NK-92 treated with Interleukin-12 subunit alpha and Interleukin-12 subunit beta, amount 100 ng/mL, for 24 hours (cell line): ENCODE measurements at regions not wholly inside any gene's neighbourhood (a gene's known extent, or its start where the extent isn't known, plus 50 kb on each side); places are given as distances from the start of the nearest gene placed in this dataset.

Experiments used
- DNase-seq: peaks from one replicate; lab custom pipeline; 2025; lab: John Stamatoyannopoulos, UW

DNA sequence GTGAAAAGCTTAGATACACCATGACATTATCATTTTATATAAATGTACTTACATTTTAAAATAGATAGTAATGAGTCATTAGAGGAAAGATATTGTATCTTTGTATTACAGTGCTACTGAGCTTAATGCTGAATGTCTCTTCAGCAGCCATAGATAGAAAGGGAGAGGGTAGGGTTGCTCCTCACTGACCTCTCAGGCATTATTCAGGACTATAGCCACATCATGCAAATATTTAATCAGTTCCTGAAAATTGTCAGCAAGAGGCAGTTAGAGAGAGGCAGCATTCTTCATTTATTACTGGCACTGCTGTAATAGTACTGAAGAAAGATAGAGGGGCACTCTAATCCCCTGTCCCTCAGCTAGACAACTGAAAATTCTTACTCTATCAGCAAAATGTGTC is 242.0 kb upstream of the TANK start:
- no peak for DNase-seq

DNA sequence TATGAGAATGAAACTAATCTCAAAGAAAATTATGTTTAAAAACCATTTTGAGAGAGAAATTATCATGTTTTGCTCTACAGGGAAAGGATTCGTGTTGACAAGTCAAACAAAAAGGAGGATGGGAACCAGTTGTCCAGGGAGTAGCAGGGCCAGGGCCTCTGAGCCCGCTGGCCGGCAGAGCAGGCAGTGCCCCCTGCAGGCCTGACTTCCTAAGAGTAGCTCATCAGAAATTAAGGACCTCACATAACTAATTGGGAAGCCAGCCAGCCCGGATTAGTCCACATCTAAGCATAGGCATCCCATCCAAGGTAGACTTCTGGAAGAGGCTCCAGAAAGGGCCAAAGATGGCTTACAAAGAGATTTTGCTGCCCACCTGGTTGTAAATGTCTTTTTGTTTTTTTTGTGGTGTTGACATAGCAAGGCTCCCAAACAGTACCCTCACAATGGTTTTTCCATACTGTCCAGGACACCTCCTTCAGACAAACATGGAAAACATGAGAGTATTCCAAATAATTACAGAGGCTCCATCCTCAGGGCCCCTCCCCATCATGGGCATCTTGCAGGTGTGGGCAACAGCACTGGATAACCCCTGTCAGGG is 241.2 kb upstream of the TANK start:
- no peak for DNase-seq

DNA sequence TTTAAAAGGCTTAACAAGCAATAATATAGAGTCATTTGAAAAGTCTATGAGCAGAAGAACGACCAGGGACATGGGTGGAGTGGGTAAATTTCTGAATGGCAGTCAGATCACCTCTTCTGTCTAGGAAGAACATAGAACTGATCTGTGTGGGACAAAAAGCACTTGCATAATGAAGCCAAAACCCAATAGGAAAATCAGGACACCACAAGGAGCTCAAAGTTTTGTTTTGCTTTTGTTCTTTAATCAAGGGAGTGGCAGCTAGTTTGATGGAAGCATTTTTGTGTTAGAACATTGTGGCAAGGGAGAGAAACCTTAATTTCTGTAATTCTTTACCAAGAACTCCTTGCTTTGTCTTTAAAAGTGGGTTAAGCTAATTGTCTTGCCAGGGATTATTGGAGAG is 240.2 kb upstream of the TANK start:
- DNase-seq: no peak

DNA sequence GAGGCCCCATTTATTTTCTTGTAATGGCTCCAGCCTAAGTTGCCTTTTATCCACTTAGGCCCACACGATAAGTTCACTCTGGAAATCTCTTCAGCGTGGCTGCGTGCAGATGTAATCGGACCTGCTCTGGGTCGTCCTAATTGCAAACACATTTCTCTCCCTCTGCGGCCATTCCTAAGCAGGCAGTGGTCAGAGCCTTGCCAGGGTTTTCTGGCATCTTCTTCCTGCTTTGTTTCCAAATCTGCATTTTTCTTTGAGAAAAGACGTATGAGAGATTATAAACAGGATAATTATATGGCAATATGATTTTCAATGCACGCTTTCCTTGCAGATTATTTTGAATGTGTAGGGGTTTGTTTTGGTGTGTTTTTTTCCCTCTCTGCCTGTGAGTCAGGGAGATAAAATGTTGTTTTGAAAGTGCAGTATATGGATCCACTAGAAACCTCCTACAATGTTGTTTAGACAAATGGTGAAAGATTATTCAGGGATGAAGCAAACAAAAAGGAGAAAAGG is 239.4 kb upstream of the TANK start:
- DNase-seq: no peak

DNA sequence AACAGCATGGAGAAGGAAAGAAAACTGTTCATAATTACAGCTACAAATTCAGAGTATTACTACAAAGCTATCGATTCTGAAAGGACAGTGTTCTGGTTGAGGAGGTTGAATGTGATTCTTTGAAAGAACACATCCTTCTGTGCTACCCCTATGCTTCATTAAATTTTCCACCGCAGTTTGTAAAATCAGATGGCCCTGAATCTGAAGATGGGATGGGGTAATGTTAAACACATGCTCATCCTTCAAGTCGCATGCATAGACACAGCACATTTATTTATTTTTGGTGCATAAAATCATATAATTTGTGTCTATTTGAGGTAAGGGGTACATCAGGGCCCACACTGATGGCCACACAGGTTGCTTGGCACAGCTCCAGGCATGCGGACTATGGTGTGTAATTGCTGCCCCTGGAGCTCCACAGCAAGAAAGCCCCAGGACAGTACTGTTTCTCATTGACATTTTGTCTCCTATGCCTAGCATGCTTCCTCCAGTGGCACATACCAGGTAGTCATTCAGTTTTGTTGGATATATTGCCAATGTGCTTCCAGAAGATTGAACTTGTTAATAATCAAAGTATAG is 238.8 kb upstream of the TANK start:
- DNase-seq: no peak

DNA sequence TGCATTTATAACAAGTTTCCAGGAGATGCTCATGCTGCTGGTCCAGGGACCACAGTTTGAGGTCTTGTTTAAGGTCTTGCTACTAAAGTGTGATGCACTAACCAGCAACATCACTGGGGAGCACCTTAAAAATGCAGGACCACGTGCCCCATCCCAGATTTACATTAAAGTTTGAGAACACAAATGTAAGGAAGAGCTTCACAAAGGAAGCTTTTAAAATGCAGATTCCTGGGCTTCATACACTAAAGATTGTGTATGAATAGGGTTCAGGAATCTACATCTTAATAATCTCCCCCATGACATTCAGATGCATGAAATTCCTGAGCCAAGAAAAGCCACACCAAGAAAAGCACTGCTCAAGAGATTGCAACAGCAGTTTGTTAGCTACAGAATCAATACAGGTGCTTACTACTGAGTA is 235.3 kb upstream of the TANK start:
- no peak for DNase-seq

DNA sequence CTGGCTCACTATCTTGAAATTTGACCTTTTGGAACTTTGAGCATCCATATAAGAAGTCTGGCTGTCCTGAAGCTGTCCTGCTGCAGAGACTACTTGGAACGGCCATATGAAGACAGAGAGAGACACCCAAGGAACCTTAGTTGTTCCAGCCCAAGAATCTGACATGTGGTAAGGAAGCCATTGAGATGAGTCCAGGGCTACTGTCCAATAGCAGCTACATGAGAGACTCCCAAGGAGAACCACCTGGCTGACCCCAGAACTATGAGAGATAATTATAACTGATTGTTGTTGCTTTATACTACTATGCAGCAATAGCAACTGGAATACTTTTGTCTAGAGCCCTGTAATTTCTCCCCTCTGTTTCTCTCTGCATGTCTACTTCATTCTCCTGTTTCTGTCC is 234.3 kb upstream of the TANK start:
- DNase-seq: no peak

DNA sequence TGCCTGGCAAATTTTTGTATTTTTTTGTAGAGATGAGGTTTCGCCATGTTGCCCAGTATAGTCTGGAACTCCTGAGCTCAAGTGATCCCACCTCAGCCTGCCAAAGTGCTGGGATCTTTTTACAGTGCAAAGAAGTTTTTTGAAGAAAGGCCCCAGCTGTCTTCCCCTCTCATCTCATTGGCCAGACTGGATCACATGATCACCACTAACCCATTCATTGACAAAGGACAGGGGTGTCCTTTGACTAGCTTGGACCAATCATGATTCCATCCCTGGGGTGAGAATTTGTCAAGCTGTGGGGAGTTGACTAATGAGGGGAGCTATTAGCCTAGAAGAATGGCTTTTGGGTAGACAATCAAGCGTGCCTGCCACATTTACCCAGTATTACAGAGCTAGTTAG is 232.9 kb upstream of the TANK start:
- no peak for DNase-seq

DNA sequence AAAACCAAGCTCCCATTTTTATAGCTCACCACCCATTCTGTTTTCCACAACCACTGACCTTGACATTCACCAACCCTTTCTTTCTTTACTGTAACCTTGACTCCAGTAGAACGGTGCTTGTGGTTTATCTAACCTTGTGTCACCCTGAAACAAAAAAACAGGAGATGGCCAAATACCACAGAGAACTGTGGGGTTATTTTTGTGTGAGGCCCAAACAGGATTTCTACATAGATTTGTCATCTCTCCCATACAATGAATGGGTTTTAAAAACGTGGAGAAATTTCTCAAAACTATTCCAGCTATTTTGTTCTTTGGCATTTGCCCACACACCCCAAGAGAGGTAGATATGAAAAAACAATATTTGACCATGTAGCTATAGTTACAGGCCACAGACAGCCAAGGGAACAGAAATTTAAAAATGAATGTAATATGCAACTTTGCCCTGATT is 231.3 kb upstream of the TANK start:
- DNase-seq: no peak

DNA sequence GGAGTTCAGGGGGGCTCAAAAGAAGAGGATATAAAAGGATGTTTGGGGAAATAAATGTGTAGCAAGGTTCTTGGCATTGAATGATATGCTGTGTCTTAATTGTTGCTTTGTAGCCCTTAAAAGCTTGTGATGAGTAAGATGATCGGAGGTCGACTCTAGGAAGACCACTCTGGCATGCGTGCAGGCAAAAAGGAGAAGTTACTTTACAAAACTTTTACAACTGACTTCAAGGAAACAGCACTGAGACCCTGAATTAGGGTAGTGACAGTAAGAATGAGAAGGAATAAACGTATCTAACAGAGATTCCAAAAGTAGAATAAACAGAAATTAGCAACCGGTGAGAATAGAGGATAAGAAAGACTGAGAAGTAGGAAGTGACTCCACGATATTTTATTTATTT is 228.7 kb upstream of the TANK start:
- DNase-seq: no peak

DNA sequence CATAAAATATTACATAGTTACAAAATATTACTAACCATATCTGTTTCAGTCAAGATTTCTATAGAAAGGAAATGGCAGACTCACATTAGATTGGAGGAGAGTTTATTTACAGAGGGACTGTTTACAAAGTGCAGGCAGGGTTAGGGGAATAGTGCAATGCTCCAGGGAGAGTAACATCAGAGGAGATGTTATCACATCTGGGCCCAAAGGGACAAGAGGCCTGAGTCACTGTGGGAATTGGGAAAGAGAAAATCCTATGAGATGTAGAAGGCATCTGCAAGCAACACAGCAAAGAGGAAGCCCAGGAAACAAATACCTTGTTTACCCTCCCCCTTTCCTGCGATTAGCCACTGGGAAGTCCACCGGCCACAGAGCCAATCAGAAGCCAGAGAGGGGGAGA is 227.3 kb upstream of the TANK start:
- no peak for DNase-seq

DNA sequence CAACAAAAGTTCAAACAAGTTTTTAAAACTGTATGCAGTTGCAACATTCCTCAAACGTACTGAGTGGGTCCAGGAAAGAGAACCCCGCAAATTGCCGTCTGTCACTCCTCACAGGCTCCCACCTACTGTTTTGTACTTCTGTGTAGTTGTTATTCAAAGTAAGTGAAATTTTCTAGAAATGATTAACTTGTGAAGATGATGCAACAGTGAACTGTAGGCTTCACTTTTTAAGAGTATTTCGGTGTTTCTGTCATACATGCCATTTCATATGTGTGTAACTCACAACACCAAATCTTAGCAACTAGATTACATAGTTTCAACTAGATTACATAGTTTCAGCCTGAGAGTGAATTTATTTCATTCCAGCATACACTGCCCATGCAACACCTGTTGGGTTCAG is 226.0 kb upstream of the TANK start:
- DNase-seq: no peak

DNA sequence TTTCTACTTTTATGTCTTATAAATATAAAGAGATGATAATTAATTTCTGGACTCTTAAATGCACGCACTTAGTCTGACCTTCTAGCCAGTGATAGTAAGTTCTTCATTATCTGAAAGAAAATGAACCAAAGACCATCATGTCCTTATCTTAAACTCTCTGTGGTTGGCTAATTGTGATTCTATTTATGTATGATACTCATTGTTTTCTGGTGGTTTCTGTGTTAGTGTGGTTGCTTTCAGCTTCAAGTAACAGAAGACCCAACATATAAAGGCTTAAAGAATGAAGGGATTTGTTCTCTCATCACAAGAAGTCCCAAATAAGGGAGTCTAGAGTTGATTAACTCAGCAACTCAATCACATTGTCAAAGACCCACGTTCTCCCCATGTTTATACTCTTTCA is 225.2 kb upstream of the TANK start:
- no peak for DNase-seq

DNA sequence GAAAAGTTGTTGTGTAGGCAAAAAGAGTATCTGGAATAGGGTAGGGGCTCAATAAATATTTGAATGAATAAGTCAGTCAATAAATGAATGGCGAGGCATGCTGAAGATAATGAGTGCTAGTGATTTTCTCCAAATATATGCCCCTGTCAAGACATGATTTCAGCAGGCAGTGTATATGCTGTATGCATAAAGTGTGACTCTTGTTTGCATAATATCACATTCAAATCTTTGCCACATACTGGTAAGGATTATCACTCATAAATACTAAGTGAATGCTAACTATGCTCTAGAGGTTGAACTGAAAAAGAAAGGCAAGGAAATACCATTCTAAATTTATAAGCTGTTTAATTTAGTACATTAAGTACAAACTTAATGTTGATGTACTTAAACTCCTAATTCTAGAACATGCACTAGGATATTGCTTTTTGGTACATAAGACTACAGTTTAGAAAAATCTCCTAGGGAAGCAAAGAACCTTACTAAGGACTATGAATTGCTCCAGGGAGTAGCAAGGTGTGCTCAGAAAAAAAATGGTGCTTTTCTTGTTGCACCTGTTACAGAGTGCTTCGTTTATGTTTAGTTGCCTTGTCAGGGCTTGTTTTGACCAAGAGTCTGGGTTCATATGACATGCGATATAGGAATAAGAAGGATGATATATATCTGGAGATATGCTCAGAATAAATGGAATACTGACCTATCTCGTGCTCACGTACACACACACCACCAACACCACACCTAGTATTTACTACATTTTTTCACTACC is 224.0 kb upstream of the TANK start:
- DNase-seq: no peak

DNA sequence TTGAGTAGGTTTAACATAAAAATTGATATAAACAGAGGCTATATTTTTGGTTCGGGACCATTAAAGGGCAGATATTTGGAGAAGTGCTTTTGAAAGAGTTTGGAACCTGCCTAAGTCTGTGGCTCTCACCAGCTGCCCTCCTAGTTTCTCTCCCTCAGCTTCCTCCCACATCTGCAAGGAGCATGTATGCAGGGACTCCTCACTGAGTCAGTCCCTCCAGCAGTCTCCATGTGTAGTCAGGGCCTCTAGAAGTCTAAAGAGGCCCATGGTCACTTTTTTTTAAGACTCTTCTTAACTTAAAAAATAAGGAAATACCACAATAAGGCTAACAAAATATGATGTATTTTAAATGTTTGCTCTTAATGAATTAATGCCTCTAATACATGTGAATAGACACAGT is 220.0 kb upstream of the TANK start:
- DNase-seq: no peak

DNA sequence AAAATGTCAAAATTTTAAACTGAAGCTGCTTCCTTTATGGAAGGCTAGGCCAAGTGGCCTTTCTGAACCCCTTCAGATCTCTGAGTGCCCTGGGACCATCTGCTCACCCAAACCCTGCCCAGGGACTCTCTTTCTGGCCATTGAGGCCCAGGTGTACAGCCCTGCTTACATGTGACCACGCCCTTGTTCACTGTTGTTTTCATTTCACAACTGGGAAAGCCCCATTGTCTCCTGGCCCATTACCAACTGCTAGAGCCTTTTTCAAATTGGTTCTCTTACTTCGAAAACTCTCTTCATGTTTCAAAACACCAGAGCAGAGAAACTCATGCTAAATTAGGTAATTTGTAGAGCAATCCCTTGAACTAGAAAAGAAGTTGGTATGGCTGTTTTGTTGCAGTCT is 219.5 kb upstream of the TANK start:
- no peak for DNase-seq

DNA sequence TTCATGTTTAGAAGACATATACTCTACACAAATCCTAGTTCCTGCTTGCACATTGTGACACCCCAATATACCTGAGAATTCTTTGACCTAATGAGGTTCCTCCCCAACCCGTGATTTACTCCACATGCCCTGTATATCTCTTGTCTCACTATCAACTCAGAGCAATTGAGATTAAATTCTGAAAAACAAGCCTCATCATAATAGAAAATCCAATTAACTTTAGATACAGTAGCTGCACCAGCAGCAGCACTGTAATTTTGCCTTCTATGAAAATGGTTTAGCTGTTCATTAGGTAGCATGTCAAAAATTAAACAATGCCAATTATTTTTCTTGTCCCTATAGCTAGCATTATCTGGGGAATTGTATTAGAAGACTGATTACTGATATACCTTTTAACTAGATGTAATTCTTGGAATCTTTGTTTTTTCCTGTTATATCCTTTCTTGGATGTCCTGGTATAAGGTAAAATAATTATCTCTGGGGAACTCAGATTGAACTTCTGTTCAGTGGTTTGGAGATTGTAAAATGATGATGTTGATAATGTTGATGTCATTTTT is 218.9 kb upstream of the TANK start:
- DNase-seq: no peak

DNA sequence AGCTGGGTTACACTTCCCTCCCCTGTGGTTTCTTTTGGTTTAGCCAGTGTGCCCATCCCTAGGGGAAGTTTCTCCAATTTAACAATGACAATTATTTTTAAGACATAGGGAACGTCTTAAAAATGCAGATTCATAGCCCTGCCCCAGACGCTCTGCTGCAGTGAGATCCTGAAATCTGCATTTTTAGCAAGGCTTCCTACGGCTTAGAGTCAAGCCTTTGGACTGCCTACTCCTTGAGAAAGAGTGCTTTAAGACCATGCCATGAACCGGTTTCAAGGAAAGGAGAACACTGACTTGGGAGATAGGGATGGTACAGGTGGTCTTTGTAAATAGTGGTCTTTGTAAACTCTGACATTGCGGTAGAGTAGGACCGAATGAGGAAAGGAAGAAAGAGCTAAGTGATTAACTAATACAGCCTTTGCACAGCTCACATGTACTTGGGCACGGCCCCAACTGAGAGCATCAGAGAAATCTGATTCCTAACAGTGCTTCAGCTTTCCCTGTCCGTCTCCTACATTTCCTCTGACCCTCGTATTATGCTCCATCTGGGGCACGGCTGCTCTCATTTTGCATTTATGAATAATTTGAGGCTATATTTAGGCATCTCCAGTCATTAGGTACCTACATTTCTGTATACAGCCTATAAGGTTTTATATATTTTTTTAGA is 217.6 kb upstream of the TANK start:
- no peak for DNase-seq

DNA sequence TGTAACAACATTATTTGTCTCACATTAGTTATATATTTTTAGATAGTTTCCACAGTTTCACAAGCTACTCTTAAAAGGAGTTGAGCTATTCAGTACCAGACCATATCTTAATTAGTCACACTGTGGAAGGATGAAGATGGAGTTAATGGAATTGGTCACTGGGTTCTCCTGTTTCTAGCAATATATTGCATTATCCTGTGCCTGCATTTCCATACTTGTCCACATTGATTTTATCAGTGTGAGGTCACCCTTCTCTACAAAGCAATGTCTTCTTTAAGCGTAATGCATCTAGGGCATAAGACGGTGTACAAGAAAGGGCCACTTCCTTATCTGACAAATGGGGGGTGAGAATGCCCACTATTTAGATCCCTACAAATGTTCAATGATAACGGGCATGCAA is 216.8 kb upstream of the TANK start:
- DNase-seq: no peak

DNA sequence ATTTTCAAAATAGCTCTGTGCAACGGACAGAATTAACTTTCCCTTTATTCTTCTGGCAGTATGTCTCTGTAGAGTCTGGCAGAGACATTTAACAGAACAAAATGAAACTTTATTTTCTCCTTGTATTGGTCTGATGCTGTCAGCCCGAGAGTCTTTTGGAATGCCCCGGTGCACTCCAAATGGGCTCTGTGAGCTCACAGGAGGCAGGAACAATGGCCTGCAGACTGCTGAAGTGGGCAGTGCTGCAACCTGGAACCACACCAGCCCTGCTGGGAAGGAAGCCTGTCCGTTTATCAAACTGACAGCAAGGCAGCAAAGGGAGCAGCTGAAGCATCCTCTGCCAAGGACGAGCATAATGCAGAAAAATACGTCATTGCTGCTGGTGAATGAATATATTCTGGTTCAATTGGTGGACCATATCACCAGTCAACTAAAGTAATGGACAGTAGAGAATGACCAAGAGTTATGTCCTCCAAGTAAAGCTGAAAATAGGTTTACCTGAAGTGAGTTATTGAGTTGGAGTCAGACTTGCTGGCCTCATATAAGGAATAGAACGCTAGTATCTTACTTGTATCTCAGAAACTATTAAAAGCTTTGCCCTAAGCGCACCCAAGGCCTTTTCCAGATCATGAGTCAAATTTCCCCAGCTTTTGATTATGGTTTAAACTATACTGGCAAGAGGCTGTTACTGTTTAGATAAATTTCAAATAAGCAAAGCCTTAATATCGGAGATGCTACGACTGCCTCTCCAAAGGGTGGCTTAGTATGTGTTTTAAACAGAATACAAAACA is 207.6 kb upstream of the TANK start:
- no peak for DNase-seq

DNA sequence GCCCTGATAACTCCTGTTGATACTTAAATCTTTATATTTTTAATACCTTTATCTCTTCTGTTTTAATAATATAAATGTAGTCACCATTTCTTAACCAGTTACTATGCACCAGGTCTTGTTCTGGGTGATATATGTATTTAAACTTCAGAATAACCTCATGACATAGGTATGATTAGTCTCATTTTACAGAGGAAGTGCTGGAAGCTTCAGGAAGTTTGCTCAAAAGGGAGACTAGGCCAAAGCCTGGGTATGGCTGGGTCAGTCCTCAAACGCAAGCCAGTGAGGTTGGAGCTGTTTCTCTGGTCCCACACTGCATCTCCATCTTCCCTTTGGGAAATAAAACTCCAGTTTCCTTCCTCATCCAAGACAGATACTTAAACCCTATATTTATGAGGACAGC is 204.7 kb upstream of the TANK start:
- DNase-seq: no peak
